ENCODE measurements at regions not wholly inside any gene's neighbourhood (a gene's known extent, or its start where the extent isn't known, plus 50 kb on each side); places are given as distances from the start of the nearest gene placed in this dataset.

DNA sequence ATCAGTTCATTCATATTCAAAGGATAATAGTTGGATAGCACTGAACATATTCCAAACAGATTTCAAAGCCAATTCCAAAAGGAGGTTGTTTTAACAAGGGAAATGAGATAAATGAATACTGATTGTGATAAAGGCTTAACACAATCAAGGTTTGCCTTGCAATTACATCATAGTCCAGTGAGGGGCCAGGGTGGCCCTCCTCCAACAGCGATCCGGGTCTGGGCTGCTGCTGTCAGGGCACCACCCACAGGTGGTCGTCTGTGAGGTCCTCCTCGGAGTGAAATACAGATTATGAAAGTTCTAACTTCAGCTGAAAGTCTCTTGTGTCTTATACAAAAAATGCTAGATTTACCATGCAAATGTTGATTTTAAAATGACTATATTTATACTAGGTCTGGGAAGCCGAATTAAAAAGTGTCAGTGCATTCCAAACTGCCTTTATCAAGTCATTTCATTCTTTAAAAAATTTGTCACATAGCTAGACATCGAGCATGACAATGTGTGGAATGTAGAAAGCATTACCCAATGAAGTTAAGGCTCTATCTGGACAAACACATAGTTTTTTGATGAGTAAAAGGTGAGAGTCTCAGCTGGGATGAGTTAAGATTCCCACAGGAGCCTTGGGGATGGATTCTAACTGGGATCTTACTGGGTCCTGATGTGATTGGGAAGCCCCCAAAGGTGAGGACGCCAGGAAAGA lies 65.9 kb upstream of the SLC22A23 start:
- Histone ChIP-seq H3K36me3 (ENCODE audit: control insufficient read depth, insufficient read depth, low read length, severe bottlenecking) (no peaks in the 10 kb centered on the region), H3K4me3 (ENCODE audit: low read length) (no peak overlapping the region), H3K9me3 (ENCODE audit: control insufficient read depth, low read length) (no peaks in the 10 kb centered on the region), H3K27me3 (replicated peaks; ENCODE audit: control insufficient read depth, insufficient read depth, low read length) (no peaks in the 10 kb centered on the region), H3K9ac (ENCODE audit: low read length) (peak overlapping the region; percentile 31), H3K4me1 (ENCODE audit: control insufficient read depth, insufficient read depth, low read length) (peaks cover 62% of the 10 kb centered on the region)
- peak; percentile 69 for DNase-seq (ENCODE audit: low read depth)

DNA sequence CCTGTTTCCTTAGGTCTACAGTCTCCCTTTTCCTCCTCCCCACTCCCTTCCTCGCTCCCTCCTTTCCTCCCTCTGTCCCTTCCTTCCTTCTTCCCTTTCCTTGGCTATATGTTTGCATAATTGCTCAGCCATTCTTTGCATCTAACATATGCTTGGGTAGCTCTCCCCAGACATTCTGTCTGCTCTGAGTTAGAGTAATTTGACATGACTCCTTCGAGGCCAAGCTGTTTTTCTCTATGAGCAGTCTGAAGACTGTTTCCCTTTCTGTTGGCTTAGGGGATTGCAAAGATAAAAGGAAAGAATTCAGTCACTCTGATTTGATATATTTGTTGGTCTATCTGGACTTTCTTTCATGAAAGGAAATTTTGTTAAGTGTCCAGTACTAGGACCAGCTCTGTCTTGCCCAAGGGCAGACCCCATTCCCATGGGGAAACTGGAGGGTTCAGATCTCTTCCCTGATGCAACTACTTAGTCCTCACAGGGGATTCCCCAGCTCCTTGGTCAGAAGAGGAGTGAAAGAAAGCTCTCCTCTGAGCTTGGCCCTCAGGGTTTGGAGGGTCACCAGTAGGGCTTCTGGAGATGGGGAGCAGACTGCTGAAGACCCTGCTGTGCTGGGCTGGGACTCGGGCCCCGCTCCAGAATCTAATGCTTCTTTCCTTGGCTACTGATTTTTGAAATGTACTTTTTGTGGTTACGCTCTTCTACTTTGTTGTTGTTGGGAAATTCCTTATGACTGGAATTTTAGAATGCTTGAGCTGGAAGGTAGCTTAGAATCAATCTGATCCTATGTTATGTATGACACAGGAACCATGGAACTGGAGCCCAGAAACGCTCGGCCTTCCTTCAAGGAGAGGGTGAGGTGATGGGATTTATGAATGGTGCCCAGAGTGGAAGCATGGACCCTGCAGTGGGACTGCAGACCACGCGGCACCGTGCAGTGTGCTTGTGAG lies 63.7 kb upstream of the SLC22A23 start:
- Histone ChIP-seq H3K36me3 (ENCODE audit: control insufficient read depth, insufficient read depth, low read length, severe bottlenecking) (no peaks in the 10 kb centered on the region), H3K4me3 (ENCODE audit: low read length) (no peak overlapping the region), H3K9me3 (ENCODE audit: control insufficient read depth, low read length) (no peaks in the 10 kb centered on the region), H3K4me1 (ENCODE audit: control insufficient read depth, insufficient read depth, low read length) (peaks cover 60% of the 10 kb centered on the region), H3K9ac (ENCODE audit: low read length) (peak overlapping the region; percentile 7), H3K27me3 (replicated peaks; ENCODE audit: control insufficient read depth, insufficient read depth, low read length) (no peaks in the 10 kb centered on the region)
- DNase-seq (ENCODE audit: low read depth): peak; percentile 82

DNA sequence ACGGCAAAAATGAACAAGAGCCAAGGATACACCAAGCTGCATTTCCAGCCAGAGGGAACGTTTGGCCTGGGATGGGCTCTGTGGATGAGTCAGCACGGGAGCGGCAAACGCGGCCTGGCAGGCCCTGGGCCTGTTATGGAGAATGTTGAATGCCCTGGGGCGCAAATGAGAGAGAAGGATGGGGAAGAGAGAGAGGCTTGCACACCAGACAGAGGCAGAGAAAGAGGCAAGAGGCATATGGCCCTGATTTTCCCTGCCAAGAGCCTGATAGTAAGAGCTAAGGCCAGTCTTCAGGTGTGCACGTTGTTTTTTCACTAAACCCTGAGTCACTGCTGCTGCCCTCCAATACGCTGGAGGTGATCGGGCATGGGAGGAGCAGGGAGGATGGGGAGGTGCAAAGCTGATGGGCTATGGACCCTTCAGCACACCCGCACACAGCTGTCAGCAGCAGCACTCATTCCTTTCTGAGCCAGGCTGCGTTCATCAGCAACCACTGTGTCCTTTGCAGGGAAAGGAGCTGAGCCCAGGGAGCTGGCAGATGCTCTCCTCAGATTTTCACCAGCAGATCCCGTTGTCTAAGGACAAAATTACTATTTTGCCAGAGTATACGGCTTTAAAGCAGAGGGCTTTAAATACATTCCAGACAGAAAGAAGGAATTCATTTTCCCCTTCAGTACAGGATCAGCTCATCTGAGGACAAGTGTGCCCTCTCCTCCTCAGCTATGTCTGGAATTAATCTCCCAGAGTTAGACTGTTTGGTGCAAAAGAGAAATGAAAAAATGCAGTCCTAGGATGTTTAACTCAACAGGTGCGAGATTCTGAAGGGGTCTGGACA lies 61.7 kb upstream of the SLC22A23 start:
- Histone ChIP-seq H3K4me3 (ENCODE audit: low read length) (peak overlapping the region; percentile 29), H3K27me3 (replicated peaks; ENCODE audit: control insufficient read depth, insufficient read depth, low read length) (no peaks in the 10 kb centered on the region), H3K36me3 (ENCODE audit: control insufficient read depth, insufficient read depth, low read length, severe bottlenecking) (no peaks in the 10 kb centered on the region), H3K4me1 (ENCODE audit: control insufficient read depth, insufficient read depth, low read length) (peaks cover 57% of the 10 kb centered on the region), H3K9ac (ENCODE audit: low read length) (peak overlapping the region; percentile 74), H3K9me3 (ENCODE audit: control insufficient read depth, low read length) (no peaks in the 10 kb centered on the region)
- DNase-seq (ENCODE audit: low read depth): peak; percentile 95

GRCh38 chr6:3517350-3517749 lies 60.5 kb upstream of the SLC22A23 start:
- Histone ChIP-seq H3K9me3 (ENCODE audit: control insufficient read depth, low read length) (no peaks in the 10 kb centered on the region), H3K4me1 (ENCODE audit: control insufficient read depth, insufficient read depth, low read length) (peaks cover 46% of the 10 kb centered on the region), H3K27me3 (replicated peaks; ENCODE audit: control insufficient read depth, insufficient read depth, low read length) (no peaks in the 10 kb centered on the region), H3K4me3 (ENCODE audit: low read length) (peak overlapping the region; percentile 28), H3K9ac (ENCODE audit: low read length) (peak overlapping the region; percentile 74), H3K36me3 (ENCODE audit: control insufficient read depth, insufficient read depth, low read length, severe bottlenecking) (no peaks in the 10 kb centered on the region)
- DNase-seq (ENCODE audit: low read depth): peak; percentile 94

DNA sequence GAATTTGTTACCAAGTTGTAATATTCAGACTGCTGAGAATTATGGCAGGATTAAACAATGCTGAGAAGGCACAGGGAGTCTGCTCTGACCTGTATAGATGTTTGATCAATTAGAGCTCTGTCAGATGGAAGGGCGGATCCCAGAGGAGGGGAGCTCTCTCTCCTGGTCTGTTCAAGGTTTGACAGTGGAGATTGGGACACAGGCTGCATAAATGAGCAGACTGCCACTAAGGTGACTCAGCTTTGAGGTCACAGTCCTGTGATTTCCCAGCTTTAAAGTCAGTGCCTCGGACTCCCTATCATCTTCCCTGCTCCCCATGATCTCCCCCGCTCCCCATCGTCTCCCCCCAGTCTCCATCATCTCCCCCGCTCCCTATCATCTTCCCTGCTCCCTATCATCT lies 59.2 kb upstream of the SLC22A23 start:
- no peaks in the 10 kb centered on the region for H3K36me3 ChIP-seq (ENCODE audit: control insufficient read depth, insufficient read depth, low read length, severe bottlenecking)
- H3K9ac ChIP-seq (ENCODE audit: low read length): no peak overlapping the region
- H3K4me3 ChIP-seq (ENCODE audit: low read length): no peak overlapping the region
- H3K4me1 ChIP-seq (ENCODE audit: control insufficient read depth, insufficient read depth, low read length): peaks cover 38% of the 10 kb centered on the region
- DNase-seq (ENCODE audit: low read depth): peak; percentile 31
- H3K27me3 ChIP-seq (replicated peaks; ENCODE audit: control insufficient read depth, insufficient read depth, low read length): no peaks in the 10 kb centered on the region
- no peaks in the 10 kb centered on the region for H3K9me3 ChIP-seq (ENCODE audit: control insufficient read depth, low read length)

- Histone ChIP-seq H3K9me3 (ENCODE audit: control insufficient read depth, low read length) (no peaks in the 10 kb centered on the region), H3K36me3 (ENCODE audit: control insufficient read depth, insufficient read depth, low read length, severe bottlenecking) (no peaks in the 10 kb centered on the region), H3K9ac (ENCODE audit: low read length) (no peak overlapping the region), H3K27me3 (replicated peaks; ENCODE audit: control insufficient read depth, insufficient read depth, low read length) (no peaks in the 10 kb centered on the region), H3K4me3 (ENCODE audit: low read length) (no peak overlapping the region), H3K4me1 (ENCODE audit: control insufficient read depth, insufficient read depth, low read length) (peaks cover 34% of the 10 kb centered on the region)
- DNase-seq (ENCODE audit: low read depth): no peak
Measured at GRCh38 chr6:3515669-3516068, 58.8 kb upstream of the SLC22A23 start.

DNA sequence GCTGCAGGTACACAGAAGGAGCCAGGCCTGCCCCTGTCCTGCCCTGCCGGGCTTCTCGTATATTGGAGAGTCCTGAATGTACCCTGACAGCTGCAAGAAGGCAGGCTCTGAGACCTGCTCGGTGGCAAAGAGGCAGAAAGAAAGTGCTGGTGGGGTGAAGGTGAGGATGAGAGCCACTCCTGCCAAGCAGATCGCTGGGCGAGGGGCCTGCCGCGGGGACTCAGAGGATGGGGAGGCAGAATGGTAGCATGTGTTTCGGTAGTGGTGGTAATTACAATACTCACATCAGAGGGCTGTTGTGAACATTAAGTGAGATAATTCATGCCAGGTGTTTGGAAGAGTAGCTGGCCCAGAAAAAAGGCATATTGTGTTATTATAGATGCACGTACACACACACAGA lies 56.6 kb upstream of the SLC22A23 start:
- Histone ChIP-seq H3K27me3 (replicated peaks; ENCODE audit: control insufficient read depth, insufficient read depth, low read length) (no peaks in the 10 kb centered on the region), H3K9me3 (ENCODE audit: control insufficient read depth, low read length) (no peaks in the 10 kb centered on the region), H3K4me1 (ENCODE audit: control insufficient read depth, insufficient read depth, low read length) (peaks cover 12% of the 10 kb centered on the region), H3K9ac (ENCODE audit: low read length) (no peak overlapping the region), H3K4me3 (ENCODE audit: low read length) (no peak overlapping the region), H3K36me3 (ENCODE audit: control insufficient read depth, insufficient read depth, low read length, severe bottlenecking) (no peaks in the 10 kb centered on the region)
- DNase-seq (ENCODE audit: low read depth): no peak

GRCh38 chr6:3512832-3513231 lies 56.0 kb upstream of the SLC22A23 start:
- H3K4me1 ChIP-seq (ENCODE audit: control insufficient read depth, insufficient read depth, low read length): peaks cover 6% of the 10 kb centered on the region
- H3K27me3 ChIP-seq (replicated peaks; ENCODE audit: control insufficient read depth, insufficient read depth, low read length): no peaks in the 10 kb centered on the region
- no peak overlapping the region for H3K4me3 ChIP-seq (ENCODE audit: low read length)
- no peak overlapping the region for H3K9ac ChIP-seq (ENCODE audit: low read length)
- H3K9me3 ChIP-seq (ENCODE audit: control insufficient read depth, low read length): no peaks in the 10 kb centered on the region
- H3K36me3 ChIP-seq (ENCODE audit: control insufficient read depth, insufficient read depth, low read length, severe bottlenecking): no peaks in the 10 kb centered on the region
- DNase-seq (ENCODE audit: low read depth): no peak

GRCh38 chr6:3510617-3511016 lies 53.8 kb upstream of the SLC22A23 start:
- Histone ChIP-seq H3K4me1 (ENCODE audit: control insufficient read depth, insufficient read depth, low read length) (peaks cover 14% of the 10 kb centered on the region), H3K36me3 (ENCODE audit: control insufficient read depth, insufficient read depth, low read length, severe bottlenecking) (no peaks in the 10 kb centered on the region), H3K4me3 (ENCODE audit: low read length) (no peak overlapping the region), H3K9me3 (ENCODE audit: control insufficient read depth, low read length) (no peaks in the 10 kb centered on the region), H3K9ac (ENCODE audit: low read length) (no peak overlapping the region), H3K27me3 (replicated peaks; ENCODE audit: control insufficient read depth, insufficient read depth, low read length) (no peaks in the 10 kb centered on the region)
- no peak for DNase-seq (ENCODE audit: low read depth)

DNA sequence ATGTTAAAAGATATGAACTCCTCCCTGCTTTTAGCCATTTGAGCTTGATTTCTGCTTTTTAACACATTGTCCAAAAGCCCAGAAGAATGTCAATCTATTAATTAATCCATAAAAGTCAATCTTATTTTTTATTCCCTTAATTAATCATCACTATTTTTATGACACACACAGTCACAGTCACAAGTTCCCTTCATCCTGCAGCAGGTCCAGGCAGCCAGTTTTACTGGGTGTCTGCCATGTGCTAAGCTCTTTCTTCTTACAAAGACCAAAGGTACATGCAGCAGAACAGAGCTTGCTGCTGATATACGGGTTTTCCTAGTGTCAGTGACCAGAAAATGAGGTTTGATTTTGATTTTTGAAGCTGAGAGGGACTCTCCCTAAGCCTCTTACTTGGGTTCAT lies 53.3 kb upstream of the SLC22A23 start:
- Histone ChIP-seq H3K4me1 (ENCODE audit: control insufficient read depth, insufficient read depth, low read length) (peaks cover 18% of the 10 kb centered on the region), H3K9me3 (ENCODE audit: control insufficient read depth, low read length) (no peaks in the 10 kb centered on the region), H3K36me3 (ENCODE audit: control insufficient read depth, insufficient read depth, low read length, severe bottlenecking) (no peaks in the 10 kb centered on the region), H3K4me3 (ENCODE audit: low read length) (no peak overlapping the region), H3K27me3 (replicated peaks; ENCODE audit: control insufficient read depth, insufficient read depth, low read length) (no peaks in the 10 kb centered on the region), H3K9ac (ENCODE audit: low read length) (no peak overlapping the region)
- DNase-seq (ENCODE audit: low read depth): no peak

DNA sequence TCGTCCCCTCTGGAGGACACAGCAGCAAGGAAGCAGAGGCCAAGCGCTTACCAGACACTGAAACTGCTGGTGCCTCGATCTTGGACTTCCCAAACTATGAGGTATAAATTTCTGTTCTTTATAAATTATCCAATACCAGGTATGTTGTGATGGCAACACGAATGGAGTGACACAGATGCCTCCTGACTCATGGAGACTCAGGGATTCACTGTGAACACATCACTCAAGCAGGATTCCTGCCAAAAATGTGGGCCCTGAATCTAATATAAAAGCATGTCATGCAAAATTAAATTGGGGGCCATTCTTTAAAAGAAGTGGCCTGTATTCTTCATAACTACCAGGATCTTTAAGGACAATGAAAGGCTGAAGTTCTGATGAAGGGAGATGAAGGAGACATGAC lies 52.5 kb upstream of the SLC22A23 start:
- Histone ChIP-seq H3K27me3 (replicated peaks; ENCODE audit: control insufficient read depth, insufficient read depth, low read length) (no peaks in the 10 kb centered on the region), H3K36me3 (ENCODE audit: control insufficient read depth, insufficient read depth, low read length, severe bottlenecking) (no peaks in the 10 kb centered on the region), H3K9ac (ENCODE audit: low read length) (no peak overlapping the region), H3K4me1 (ENCODE audit: control insufficient read depth, insufficient read depth, low read length) (peaks cover 18% of the 10 kb centered on the region), H3K4me3 (ENCODE audit: low read length) (no peak overlapping the region), H3K9me3 (ENCODE audit: control insufficient read depth, low read length) (no peaks in the 10 kb centered on the region)
- DNase-seq (ENCODE audit: low read depth): no peak
